HCT116 (cell line): ENCODE measurements at regions not wholly inside any gene's neighbourhood (a gene's known extent, or its start where the extent isn't known, plus 50 kb on each side); places are given as distances from the start of the nearest gene placed in this dataset.

Source experiments
- CTCF ChIP-seq, 3 experiments: fragments of 200-600 bp in 1 of 3; sonication (generic) in 1 of 3; IDR thresholded peaks in 2 of 3; conservative IDR thresholded peaks in 1 of 3; 2 replicates each; pipeline ENCODE4 v1.5.1; 2012 to 2017; ENCODE audit warnings: low read depth in 2 of 3, low read length in 2 of 3, antibody characterized with exemption in 1 of 3, borderline replicate concordance in 1 of 3, control low read depth in 1 of 3, mild to moderate bottlenecking in 1 of 3, mixed read lengths in 1 of 3, mixed run types in 1 of 3, moderate library complexity in 1 of 3; ENCODE audit not compliant: insufficient read depth in 1 of 3
- POLR2AphosphoS5 ChIP-seq: IDR thresholded peaks from 2 replicates; pipeline ENCODE4 v1.6.1; 2011; ENCODE audit warnings: mild to moderate bottlenecking, low read depth, low read length, moderate library complexity
- REST ChIP-seq: IDR thresholded peaks from 2 replicates; pipeline ENCODE4 v1.6.1; 2012; ENCODE audit warnings: low read depth

GRCh38 chr7:131652934-131653333, 96.5 kb upstream of the PODXL start:
- no peak for TF ChIP-seq REST
- TF ChIP-seq CTCF (IDR thresholded peaks at IDR 0.05 in 2 of 3, conservative IDR thresholded peaks at IDR 0.05 in 1 of 3; ENCODE audit: borderline replicate concordance in 1 of 3, insufficient read depth in 1 of 3, low read depth in 2 of 3, low read length in 2 of 3): no peak
- TF ChIP-seq POLR2AphosphoS5: no peak
